ENCODE measurements at regions not wholly inside any gene's neighbourhood (a gene's known extent, or its start where the extent isn't known, plus 50 kb on each side); places are given as distances from the start of the nearest gene placed in this dataset.

GRCh38 chr2:192275632-192276031, 80.9 kb upstream of the TMEFF2 start:
- Histone ChIP-seq H3K9me3 (replicated peaks in 1 of 11) (no peaks in the 10 kb centered on the region), H3K27ac (no peak overlapping the region), H3K9ac (no peak overlapping the region), H3K27me3 (no peaks in the 10 kb centered on the region), H4K20me1 (no peaks in the 10 kb centered on the region), H3K4me2 (no peak overlapping the region), H3K4me3 (no peak overlapping the region), H3K4me1 (peaks cover 0 to 21% (median 3%) of the 10 kb centered on the region in 10 experiments; a peak in 9 of 20 replicates), H3K36me3 (no peaks in the 10 kb centered on the region)
- TF ChIP-seq Cebpa-rat (IDR thresholded peaks at IDR 0.05): no peak

GRCh38 chr2:192267484-192267883, 72.8 kb upstream of the TMEFF2 start:
- no peaks in the 10 kb centered on the region for H3K27me3 ChIP-seq
- TF ChIP-seq Cebpa-rat (IDR thresholded peaks at IDR 0.05): no peak
- H3K4me2 ChIP-seq: peak overlapping the region in 5 of 11 experiments; percentile 15 to 66 (median 36); a peak in 5 of 22 replicates
- H3K9ac ChIP-seq: no peak overlapping the region
- H3K4me1 ChIP-seq: peaks cover 0 to 34% (median 0%) of the 10 kb centered on the region in 10 experiments; a peak in 7 of 20 replicates
- H4K20me1 ChIP-seq: no peaks in the 10 kb centered on the region
- no peaks in the 10 kb centered on the region for H3K36me3 ChIP-seq
- H3K4me3 ChIP-seq: no peak overlapping the region
- peak overlapping the region in 4 of 11 experiments; percentile 5 to 59 (median 36); a peak in 6 of 22 replicates for H3K27ac ChIP-seq
- H3K9me3 ChIP-seq (replicated peaks in 1 of 11): no peaks in the 10 kb centered on the region

- TF ChIP-seq Cebpa-rat (IDR thresholded peaks at IDR 0.05): no peak
- H3K4me3 ChIP-seq: no peak overlapping the region
- H3K4me2 ChIP-seq: peak overlapping the region in 4 of 11 experiments; percentile 10 to 66 (median 50); a peak in 7 of 22 replicates
- peak overlapping the region in 3 of 11 experiments; percentile 47 to 59 (median 55); a peak in 5 of 22 replicates for H3K27ac ChIP-seq
- H3K27me3 ChIP-seq: no peaks in the 10 kb centered on the region
- H3K4me1 ChIP-seq: peaks cover 0 to 34% (median 0%) of the 10 kb centered on the region in 10 experiments; a peak in 7 of 20 replicates
- no peaks in the 10 kb centered on the region for H3K36me3 ChIP-seq
- H3K9ac ChIP-seq: no peak overlapping the region
- no peaks in the 10 kb centered on the region for H3K9me3 ChIP-seq (replicated peaks in 1 of 11)
- no peaks in the 10 kb centered on the region for H4K20me1 ChIP-seq
These were observed 71.0 kb upstream of the TMEFF2 start for GRCh38 chr2:192265751-192266150.

- Histone ChIP-seq H3K4me1 (peaks cover 0 to 5% (median 0%) of the 10 kb centered on the region in 10 experiments; a peak in 1 of 20 replicates), H3K9me3 (replicated peaks in 1 of 11) (no peaks in the 10 kb centered on the region), H4K20me1 (no peaks in the 10 kb centered on the region), H3K4me3 (no peak overlapping the region), H3K27me3 (no peaks in the 10 kb centered on the region), H3K36me3 (no peaks in the 10 kb centered on the region), H3K27ac (no peak overlapping the region), H3K4me2 (no peak overlapping the region), H3K9ac (no peak overlapping the region)
- TF ChIP-seq Cebpa-rat (IDR thresholded peaks at IDR 0.05): no peak
These were observed 59.7 kb upstream of the TMEFF2 start for GRCh38 chr2:192254444-192254843.

GRCh38 chr2:192253692-192254091, 59.0 kb upstream of the TMEFF2 start:
- H3K9ac ChIP-seq: no peak overlapping the region
- H3K4me2 ChIP-seq: no peak overlapping the region
- H3K4me1 ChIP-seq: 0 out of 20 replicates have a peak, but pooled peaks cover 0 to 4% (median 0%) of the 10 kb centered on the region in 10 experiments
- TF ChIP-seq Cebpa-rat (IDR thresholded peaks at IDR 0.05): no peak
- no peaks in the 10 kb centered on the region for H3K27me3 ChIP-seq
- H3K4me3 ChIP-seq: no peak overlapping the region
- H4K20me1 ChIP-seq: no peaks in the 10 kb centered on the region
- no peak overlapping the region for H3K27ac ChIP-seq
- no peaks in the 10 kb centered on the region for H3K9me3 ChIP-seq (replicated peaks in 1 of 11)
- no peaks in the 10 kb centered on the region for H3K36me3 ChIP-seq

GRCh38 chr2:192250961-192251360, 56.2 kb upstream of the TMEFF2 start:
- no peaks in the 10 kb centered on the region for H3K9me3 ChIP-seq (replicated peaks in 1 of 11)
- H3K4me2 ChIP-seq: no peak overlapping the region
- no peak overlapping the region for H3K9ac ChIP-seq
- no peak overlapping the region for H3K27ac ChIP-seq
- no peak for TF ChIP-seq Cebpa-rat (IDR thresholded peaks at IDR 0.05)
- H3K27me3 ChIP-seq: no peaks in the 10 kb centered on the region
- no peak overlapping the region for H3K4me3 ChIP-seq
- no peaks in the 10 kb centered on the region for H3K36me3 ChIP-seq
- H3K4me1 ChIP-seq: no peaks in the 10 kb centered on the region
- no peaks in the 10 kb centered on the region for H4K20me1 ChIP-seq

- no peak for TF ChIP-seq Cebpa-rat (IDR thresholded peaks at IDR 0.05)
- Histone ChIP-seq H3K27me3 (no peaks in the 10 kb centered on the region), H3K4me1 (no peaks in the 10 kb centered on the region), H4K20me1 (no peaks in the 10 kb centered on the region), H3K9ac (no peak overlapping the region), H3K27ac (no peak overlapping the region), H3K4me2 (no peak overlapping the region), H3K4me3 (no peak overlapping the region), H3K9me3 (replicated peaks in 1 of 11) (no peaks in the 10 kb centered on the region), H3K36me3 (no peaks in the 10 kb centered on the region)
These were observed 52.7 kb upstream of the TMEFF2 start for GRCh38 chr2:192247456-192247855.

GRCh38 chr2:192246297-192246696, 51.6 kb upstream of the TMEFF2 start:
- Histone ChIP-seq H4K20me1 (no peaks in the 10 kb centered on the region), H3K27me3 (no peaks in the 10 kb centered on the region), H3K4me2 (no peak overlapping the region), H3K9ac (no peak overlapping the region), H3K4me3 (no peak overlapping the region), H3K9me3 (replicated peaks in 1 of 11) (no peaks in the 10 kb centered on the region), H3K36me3 (no peaks in the 10 kb centered on the region), H3K27ac (no peak overlapping the region), H3K4me1 (no peaks in the 10 kb centered on the region)
- no peak for TF ChIP-seq Cebpa-rat (IDR thresholded peaks at IDR 0.05)

- H3K4me2 ChIP-seq: no peak overlapping the region
- H3K9ac ChIP-seq: no peak overlapping the region
- H4K20me1 ChIP-seq: no peaks in the 10 kb centered on the region
- no peaks in the 10 kb centered on the region for H3K4me1 ChIP-seq
- H3K36me3 ChIP-seq: no peaks in the 10 kb centered on the region
- H3K4me3 ChIP-seq: no peak overlapping the region
- H3K9me3 ChIP-seq (replicated peaks in 1 of 11): no peaks in the 10 kb centered on the region
- no peak overlapping the region for H3K27ac ChIP-seq
- no peaks in the 10 kb centered on the region for H3K27me3 ChIP-seq
- TF ChIP-seq Cebpa-rat (IDR thresholded peaks at IDR 0.05): no peak
These were observed 50.6 kb upstream of the TMEFF2 start for GRCh38 chr2:192245329-192245728.
